Liver (tissue), 3 donors: ENCODE measurements at regions not wholly inside any gene's neighbourhood (a gene's known extent, or its start where the extent isn't known, plus 50 kb on each side); places are given as distances from the start of the nearest gene placed in this dataset.

Source experiments
- ATF3 ChIP-seq: IDR thresholded peaks from 2 replicates; pipeline ENCODE4 v1.6.1; 2016; ENCODE audit warnings: antibody characterized with exemption
- CTCF ChIP-seq: fragments of 150-350 bp; IDR thresholded peaks from 2 replicates; pipeline ENCODE4 v1.5.1; 2017; ENCODE audit warnings: improper control_type of control experiment, low read depth, low read length; ENCODE audit not compliant: missing input control
- EGR1 ChIP-seq, 2 donors: IDR thresholded peaks; 2 replicates each; pipeline ENCODE4 v1.6.1; 2016 to 2018; ENCODE audit warnings: antibody characterized with exemption in 2 of 2, low read depth in 2 of 2
- JUND ChIP-seq, 2 donors: IDR thresholded peaks; 2 replicates each; pipeline ENCODE4 v1.6.1; 2016; ENCODE audit warnings: antibody characterized with exemption in 2 of 2
- MAX ChIP-seq: IDR thresholded peaks from 2 replicates; pipeline ENCODE4 v1.6.1; 2016; ENCODE audit warnings: antibody characterized with exemption
- NR2F2 ChIP-seq: IDR thresholded peaks from 2 replicates; pipeline ENCODE4 v1.6.1; 2016; ENCODE audit warnings: antibody characterized with exemption
- RAD21 ChIP-seq, 2 donors: IDR thresholded peaks; 2 replicates each; pipeline ENCODE4 v1.6.1; 2016; ENCODE audit warnings: antibody characterized with exemption in 2 of 2, mild to moderate bottlenecking in 2 of 2
- REST ChIP-seq: IDR thresholded peaks from 2 replicates; pipeline ENCODE4 v1.6.1; 2016; ENCODE audit warnings: antibody characterized with exemption, mild to moderate bottlenecking
- SP1 ChIP-seq: IDR thresholded peaks from 2 replicates; pipeline ENCODE4 v1.6.1; 2018; ENCODE audit warnings: antibody characterized with exemption, mild to moderate bottlenecking
- TAF1 ChIP-seq: conservative IDR thresholded peaks from 2 replicates; pipeline ENCODE4 v1.6.1; 2016; ENCODE audit warnings: antibody characterized with exemption, mild to moderate bottlenecking
- YY1 ChIP-seq: IDR thresholded peaks from 2 replicates; pipeline ENCODE4 v1.6.1; 2016; ENCODE audit warnings: antibody characterized with exemption, mild to moderate bottlenecking
- ZBTB33 ChIP-seq: IDR thresholded peaks from 2 replicates; pipeline ENCODE4 v1.6.1; 2016; ENCODE audit warnings: antibody characterized with exemption
- donor health status: healthy.
- donor health status: healthy.

- no peak for TF ChIP-seq CTCF
- TF ChIP-seq NR2F2 = no peak
- no peak for TF ChIP-seq EGR1 (IDR thresholded peaks at IDR 0.05; ENCODE audit: low read depth in 2 of 2)
- no peak for TF ChIP-seq TAF1
- no peak for TF ChIP-seq JUND (IDR thresholded peaks at IDR 0.05)
- TF ChIP-seq REST = no peak
- no peak for TF ChIP-seq MAX
- no peak for TF ChIP-seq RAD21 (IDR thresholded peaks at IDR 0.05)
- no peak for TF ChIP-seq YY1
- no peak for TF ChIP-seq ATF3
- TF ChIP-seq SP1 = no peak
- no peak for TF ChIP-seq ZBTB33
Observed at GRCh38 chr16:54544553-54545180, 258.1 kb upstream of the IRX3 start.
